ENCODE measurements at regions not wholly inside any gene's neighbourhood (a gene's known extent, or its start where the extent isn't known, plus 50 kb on each side); places are given as distances from the start of the nearest gene placed in this dataset.

- TF ChIP-seq CTCF (IDR thresholded peaks at IDR 0.05; ENCODE audit: extremely low read depth, low read depth, low read length) = no peak
- no peak overlapping the region for H3K27ac ChIP-seq (ENCODE audit: low read depth, low read length)
- no peak overlapping the region for H2AFZ ChIP-seq (ENCODE audit: low read length)
- no peaks in the 10 kb centered on the region for H4K20me1 ChIP-seq (ENCODE audit: insufficient read depth, low read length)
- H3K79me2 ChIP-seq (ENCODE audit: insufficient read depth, low read length) = no peaks in the 10 kb centered on the region
- no peaks in the 10 kb centered on the region for H3K36me3 ChIP-seq (ENCODE audit: insufficient read depth, low read length)
- no peaks in the 10 kb centered on the region for H3K27me3 ChIP-seq (ENCODE audit: insufficient read depth, low read length)
- no peaks in the 10 kb centered on the region for H3K9me3 ChIP-seq (ENCODE audit: low read depth, low read length)
- H3K4me1 ChIP-seq (ENCODE audit: insufficient read depth, low read length) = peaks cover 4% of the 10 kb centered on the region
- H3K4me2 ChIP-seq (ENCODE audit: insufficient read depth, low read length) = no peak overlapping the region
- no peak for DNase-seq (ENCODE audit: insufficient read length, low spot score, missing footprints)
- no peak overlapping the region for H3K4me3 ChIP-seq (ENCODE audit: insufficient read depth, low read length)
Observed at GRCh38 chr12:69064734-69065443, 131.9 kb upstream of the CPM start.

DNA sequence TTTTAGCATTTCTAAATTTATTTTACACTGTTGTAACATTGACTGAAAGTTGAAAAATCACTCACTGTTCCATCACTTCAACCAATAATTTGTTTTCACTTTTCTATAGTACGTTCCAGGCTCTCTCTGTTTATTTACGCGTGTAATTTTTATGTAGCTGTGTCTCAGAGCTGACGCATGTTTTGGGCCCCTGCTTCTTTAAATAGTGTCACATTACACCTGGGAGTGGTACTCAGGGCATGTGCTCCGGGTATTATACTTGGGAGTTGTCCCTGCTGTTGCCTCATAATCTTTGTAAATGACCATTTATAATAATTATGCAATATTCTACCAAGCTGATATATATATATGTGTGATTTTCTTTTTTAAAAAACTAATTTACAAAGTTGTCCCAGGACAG, 132.8 kb upstream of the CPM start:
- peaks cover 4% of the 10 kb centered on the region for H3K4me1 ChIP-seq (ENCODE audit: insufficient read depth, low read length)
- H3K27ac ChIP-seq (ENCODE audit: low read depth, low read length) = no peak overlapping the region
- no peak overlapping the region for H2AFZ ChIP-seq (ENCODE audit: low read length)
- no peaks in the 10 kb centered on the region for H3K36me3 ChIP-seq (ENCODE audit: insufficient read depth, low read length)
- DNase-seq (ENCODE audit: insufficient read length, low spot score, missing footprints) = no peak
- no peaks in the 10 kb centered on the region for H3K9me3 ChIP-seq (ENCODE audit: low read depth, low read length)
- TF ChIP-seq CTCF (IDR thresholded peaks at IDR 0.05; ENCODE audit: extremely low read depth, low read depth, low read length) = no peak
- no peaks in the 10 kb centered on the region for H3K79me2 ChIP-seq (ENCODE audit: insufficient read depth, low read length)
- H3K27me3 ChIP-seq (ENCODE audit: insufficient read depth, low read length) = no peaks in the 10 kb centered on the region
- no peak overlapping the region for H3K4me3 ChIP-seq (ENCODE audit: insufficient read depth, low read length)
- H4K20me1 ChIP-seq (ENCODE audit: insufficient read depth, low read length) = no peaks in the 10 kb centered on the region
- no peak overlapping the region for H3K4me2 ChIP-seq (ENCODE audit: insufficient read depth, low read length)

DNA sequence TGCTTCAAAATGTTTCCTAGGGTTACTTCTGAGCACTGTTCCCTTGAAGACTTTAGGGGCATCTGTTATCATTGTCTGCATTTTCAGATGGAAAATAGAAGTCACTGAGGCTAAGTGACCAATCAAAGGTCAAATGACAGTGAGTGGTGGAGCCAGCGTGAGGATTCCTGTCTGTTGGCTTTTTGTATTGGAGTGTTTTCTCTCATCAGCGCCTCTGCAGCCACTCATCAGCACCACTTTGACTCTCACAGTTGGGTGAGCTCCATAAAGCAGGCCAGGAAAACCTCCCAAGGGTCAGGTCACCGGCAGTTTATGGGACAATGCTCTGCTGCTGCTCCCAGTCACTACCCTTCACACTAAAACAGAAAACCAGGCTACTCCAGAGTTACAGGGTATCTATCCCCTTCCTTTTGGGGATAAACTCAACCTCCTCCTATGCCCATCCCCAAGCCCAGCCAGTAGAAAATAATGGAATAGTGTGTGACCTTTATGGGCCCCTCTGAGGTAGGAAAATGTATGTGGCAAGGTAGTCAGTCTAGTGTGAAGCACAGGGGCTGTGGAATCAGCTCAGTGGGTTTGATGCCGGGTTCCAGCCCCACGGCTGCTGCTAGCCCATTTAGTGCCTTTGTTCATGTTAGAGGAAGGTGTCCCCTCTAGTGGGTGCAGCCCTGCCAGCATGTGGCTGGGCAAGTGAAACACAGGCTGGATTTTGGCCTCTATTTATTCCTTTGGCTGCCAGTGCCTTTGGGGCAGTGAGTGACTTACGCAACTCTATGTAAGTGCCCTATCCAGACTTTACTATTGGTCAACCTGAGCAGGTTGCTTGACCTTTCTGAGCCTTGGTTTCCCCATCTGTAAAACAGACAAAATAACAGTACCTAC, 133.8 kb upstream of the CPM start:
- Histone ChIP-seq H3K27ac (ENCODE audit: low read depth, low read length) (no peak overlapping the region), H3K4me3 (ENCODE audit: insufficient read depth, low read length) (no peak overlapping the region), H3K36me3 (ENCODE audit: insufficient read depth, low read length) (no peaks in the 10 kb centered on the region), H3K4me2 (ENCODE audit: insufficient read depth, low read length) (no peak overlapping the region), H4K20me1 (ENCODE audit: insufficient read depth, low read length) (no peaks in the 10 kb centered on the region), H3K4me1 (ENCODE audit: insufficient read depth, low read length) (peaks cover 4% of the 10 kb centered on the region), H2AFZ (ENCODE audit: low read length) (no peak overlapping the region), H3K79me2 (ENCODE audit: insufficient read depth, low read length) (no peaks in the 10 kb centered on the region), H3K27me3 (ENCODE audit: insufficient read depth, low read length) (no peaks in the 10 kb centered on the region), H3K9me3 (ENCODE audit: low read depth, low read length) (no peaks in the 10 kb centered on the region)
- no peak for DNase-seq (ENCODE audit: insufficient read length, low spot score, missing footprints)
- TF ChIP-seq CTCF (IDR thresholded peaks at IDR 0.05; ENCODE audit: extremely low read depth, low read depth, low read length) = no peak

DNA sequence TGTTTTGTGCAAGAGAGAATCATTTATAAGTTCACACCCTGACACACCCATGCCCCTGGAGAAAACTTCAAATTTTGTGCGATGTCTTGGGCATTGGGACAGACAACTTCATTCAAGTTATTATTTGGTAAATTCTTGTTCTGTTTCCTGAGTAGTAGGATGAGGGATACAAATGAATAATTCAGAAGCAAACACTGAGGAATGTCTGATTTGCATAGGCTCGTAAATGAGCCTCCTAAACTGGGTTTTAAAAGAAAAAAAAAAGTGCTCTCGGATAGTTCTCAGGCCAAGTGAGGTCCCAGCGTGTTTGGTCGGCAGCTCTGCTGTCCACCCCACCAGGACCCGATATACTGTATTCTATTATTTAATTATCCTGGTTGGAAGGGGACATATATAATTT, 134.7 kb upstream of the CPM start:
- no peak overlapping the region for H3K4me3 ChIP-seq (ENCODE audit: insufficient read depth, low read length)
- H2AFZ ChIP-seq (ENCODE audit: low read length) = no peak overlapping the region
- H4K20me1 ChIP-seq (ENCODE audit: insufficient read depth, low read length) = no peaks in the 10 kb centered on the region

More for the DNA sequence above, 134.7 kb upstream of the CPM start:
- no peak for DNase-seq (ENCODE audit: insufficient read length, low spot score, missing footprints)
- Histone ChIP-seq H3K27me3 (ENCODE audit: insufficient read depth, low read length) (no peaks in the 10 kb centered on the region), H3K9me3 (ENCODE audit: low read depth, low read length) (no peaks in the 10 kb centered on the region), H3K36me3 (ENCODE audit: insufficient read depth, low read length) (no peaks in the 10 kb centered on the region), H3K4me1 (ENCODE audit: insufficient read depth, low read length) (peaks cover 4% of the 10 kb centered on the region), H3K4me2 (ENCODE audit: insufficient read depth, low read length) (no peak overlapping the region), H3K79me2 (ENCODE audit: insufficient read depth, low read length) (no peaks in the 10 kb centered on the region), H3K27ac (ENCODE audit: low read depth, low read length) (no peak overlapping the region)
- TF ChIP-seq CTCF (IDR thresholded peaks at IDR 0.05; ENCODE audit: extremely low read depth, low read depth, low read length) = no peak

All from osteoblast (primary cell).